Suppressor macrophage (primary cell): ENCODE measurements at regions not wholly inside any gene's neighbourhood (a gene's known extent, or its start where the extent isn't known, plus 50 kb on each side); places are given as distances from the start of the nearest gene placed in this dataset.
"Not testable (repeated sequence)": the region's sequence is repeated elsewhere in the genome, so short reads cannot be mapped to it uniquely, and the experiment has no call there.

ENCODE experiments used
- DNase-seq, 4 experiments: peaks; one replicate each; pipeline ENCODE4 v3.0.0-alpha.2; 2020 to 2022

DNA sequence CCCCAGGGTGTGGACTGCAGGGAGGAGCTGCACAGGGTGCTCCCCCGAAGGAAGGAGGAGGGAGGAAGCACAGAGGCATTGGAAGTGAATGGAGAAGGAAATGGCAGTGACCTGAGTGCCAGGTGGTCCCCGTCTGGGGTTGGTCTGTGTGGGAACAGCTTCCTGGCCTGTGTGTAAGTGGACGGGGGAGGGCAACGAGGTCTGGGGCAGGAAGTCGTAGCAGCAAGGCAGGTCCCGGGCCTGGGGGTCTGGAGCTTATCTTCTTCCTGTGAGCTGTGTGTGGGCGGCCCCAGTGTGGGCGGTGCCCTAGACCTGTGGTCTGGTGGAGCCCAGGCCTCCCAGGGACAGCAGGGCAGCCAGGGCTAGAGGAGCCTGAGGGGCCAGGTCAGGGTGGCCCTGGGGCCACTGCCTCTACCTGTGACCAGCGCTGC, 382.1 kb downstream of the TMEM121 start:
- DNase-seq, result peak in 2 of 4 experiments; percentile 6 to 10

DNA sequence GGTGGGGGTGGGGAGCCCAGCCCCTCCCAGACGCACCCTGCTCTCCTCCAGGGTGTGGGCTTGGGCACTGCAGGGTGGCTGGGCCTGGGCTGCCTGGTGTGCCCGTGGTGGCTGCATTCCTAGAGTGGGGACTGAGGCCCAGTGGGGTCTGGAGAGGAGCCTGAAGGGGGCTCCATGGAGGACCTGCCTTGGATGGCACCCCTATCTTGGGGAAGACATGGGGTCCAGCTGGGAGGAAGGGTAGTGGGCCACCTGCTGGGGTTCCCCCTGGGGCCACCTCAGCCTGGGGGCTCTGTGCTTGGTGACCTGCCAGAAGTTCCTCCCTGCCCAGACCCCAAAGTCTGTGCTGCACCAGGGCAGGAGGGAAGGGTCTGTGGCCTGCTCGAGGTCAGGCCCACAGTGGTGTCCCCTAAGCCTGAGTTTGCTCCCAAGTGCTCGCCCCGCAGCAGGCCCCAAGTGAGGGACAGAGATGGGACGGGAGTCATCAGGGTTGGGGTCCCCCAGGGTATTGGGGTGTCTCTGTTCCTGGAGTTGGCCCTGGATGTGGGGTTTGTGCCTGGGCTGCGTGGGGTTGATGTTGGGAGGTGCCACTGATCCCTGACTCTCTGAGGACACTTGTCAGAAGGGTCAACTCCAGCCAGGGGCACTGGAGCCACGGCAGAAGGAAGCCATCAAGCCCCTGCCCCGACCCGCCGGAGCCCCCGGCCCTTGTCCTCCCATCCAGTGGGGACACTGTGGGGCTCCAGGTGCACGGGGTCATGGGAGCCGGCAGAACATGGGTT, 382.9 kb downstream of the TMEM121 start:
- no peak for DNase-seq

DNA sequence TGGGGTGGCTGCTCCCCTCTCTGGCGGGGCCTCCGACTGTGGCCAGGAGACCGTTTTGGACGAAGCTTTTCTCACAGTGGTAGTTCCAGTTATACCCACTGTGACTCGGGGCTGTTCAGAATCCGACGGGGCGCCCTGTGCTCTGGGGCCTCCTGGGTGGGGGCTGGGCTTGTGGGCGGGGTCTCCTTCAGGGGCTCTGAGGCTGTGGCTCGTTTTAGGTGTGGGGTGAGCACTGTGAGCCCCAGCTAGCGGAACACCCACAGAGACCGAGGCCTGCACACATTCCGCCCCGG, 383.4 kb downstream of the TMEM121 start:
- not testable (repeated sequence) for DNase-seq

DNA sequence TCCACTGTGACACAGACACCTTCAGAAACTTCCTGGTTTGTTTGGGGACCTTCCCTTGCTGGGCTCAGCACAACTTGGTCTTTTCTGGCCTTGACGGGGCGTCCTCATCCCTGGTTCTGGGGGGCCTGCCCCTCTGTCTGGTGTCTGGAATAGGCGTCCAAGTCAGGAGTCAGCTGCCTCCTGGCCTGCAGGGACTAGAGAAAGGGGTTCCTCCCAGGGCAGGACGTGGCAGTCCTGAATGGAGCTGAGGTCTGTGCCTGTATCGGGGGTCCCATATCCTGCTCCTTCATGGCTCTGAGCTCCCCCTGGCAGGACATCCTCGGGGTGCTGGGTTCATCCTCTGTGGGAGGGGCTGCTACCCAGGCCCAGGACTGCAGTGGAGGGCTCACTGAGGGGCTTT, 384.0 kb downstream of the TMEM121 start:
- no peak for DNase-seq

DNA sequence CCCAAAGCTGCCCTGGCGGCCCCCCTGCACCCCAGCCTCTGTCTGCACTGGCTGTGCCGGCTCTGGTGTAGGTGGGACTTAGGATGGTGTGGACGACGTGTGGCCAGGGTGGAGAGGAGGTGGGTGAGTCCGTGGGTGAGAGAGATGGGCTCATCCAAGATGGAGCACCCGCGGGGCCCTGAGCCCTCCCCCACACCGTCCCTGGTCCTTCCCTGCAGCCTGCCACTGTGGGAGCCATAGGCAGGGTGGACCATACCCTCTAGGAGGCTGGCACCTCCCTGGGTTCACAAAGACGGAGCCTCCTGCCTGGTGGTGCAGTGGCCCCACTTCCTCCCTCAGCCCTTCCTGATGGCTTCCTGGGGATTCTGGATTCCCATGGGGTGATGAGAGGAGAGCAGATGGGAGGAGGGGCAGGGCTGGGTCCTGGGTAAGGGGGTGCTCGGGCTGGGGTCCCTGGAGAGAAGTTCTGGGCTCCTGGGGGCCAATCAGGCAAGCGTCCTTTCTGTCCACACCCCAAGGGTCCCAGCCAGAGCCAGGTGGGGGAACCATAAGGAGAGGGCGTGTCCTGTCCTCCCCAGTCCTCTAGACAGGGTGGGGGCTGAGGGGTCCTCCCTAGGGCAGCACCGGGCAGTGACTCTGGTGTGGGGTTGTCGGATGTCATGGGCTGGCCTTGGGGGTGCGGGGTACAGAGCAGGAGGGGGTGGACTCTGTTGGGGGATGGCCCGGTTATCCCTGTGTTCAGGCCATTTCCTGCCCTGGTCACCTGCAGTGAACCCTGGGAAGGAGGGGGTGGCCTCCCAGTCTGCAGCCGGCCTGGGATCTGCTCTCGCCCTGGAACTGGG, 384.8 kb downstream of the TMEM121 start:
- DNase-seq, result no peak

DNA sequence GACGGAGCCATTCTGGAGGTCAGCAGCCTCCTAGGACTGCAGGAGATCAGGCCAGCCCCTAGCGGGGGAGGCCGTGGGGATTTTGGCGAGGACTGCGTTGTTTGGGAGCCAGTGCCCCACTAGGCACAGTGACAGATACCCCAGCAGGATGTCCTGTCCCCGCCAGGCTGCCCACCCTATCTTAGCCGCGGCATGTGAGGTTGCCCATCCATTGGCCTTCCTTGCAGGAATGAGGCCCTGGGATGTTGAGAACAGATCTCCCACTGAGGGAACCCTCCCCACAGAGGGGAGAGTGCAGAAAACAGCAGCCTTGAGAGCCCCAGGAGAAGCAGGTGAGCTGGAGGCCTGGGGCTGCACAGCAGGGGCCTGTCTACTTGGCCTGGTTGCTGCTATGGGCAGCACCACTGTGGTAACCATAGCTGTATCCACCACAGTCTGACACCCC, 385.5 kb downstream of the TMEM121 start:
- DNase-seq, result not testable (repeated sequence)

DNA sequence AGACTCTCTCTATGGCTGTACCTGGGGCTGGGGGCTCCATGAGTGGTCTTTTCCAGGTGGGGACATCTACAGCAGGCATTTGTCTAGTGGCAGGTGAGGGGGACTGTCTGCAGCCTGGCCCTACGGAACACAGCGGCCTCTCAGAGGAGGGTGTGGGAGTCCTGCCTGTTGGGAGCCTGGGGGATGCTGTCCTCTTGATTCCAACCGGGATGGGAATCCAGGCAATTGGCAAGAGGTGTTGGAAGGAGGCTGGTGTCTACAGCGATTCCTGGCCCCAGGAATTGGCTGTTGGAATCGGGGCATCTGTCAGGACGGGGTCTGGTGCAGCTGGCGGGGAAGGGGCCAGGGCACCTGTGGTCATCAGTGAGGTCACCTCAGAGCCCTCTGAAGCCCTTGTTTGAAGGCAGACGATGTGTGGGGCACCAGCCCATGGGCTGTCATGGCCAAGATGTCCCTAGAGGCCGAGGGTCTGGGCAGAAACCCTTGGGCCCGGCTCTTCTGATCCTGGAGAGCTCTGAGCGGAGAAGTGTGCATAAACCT, 386.3 kb downstream of the TMEM121 start:
- DNase-seq, result no peak

DNA sequence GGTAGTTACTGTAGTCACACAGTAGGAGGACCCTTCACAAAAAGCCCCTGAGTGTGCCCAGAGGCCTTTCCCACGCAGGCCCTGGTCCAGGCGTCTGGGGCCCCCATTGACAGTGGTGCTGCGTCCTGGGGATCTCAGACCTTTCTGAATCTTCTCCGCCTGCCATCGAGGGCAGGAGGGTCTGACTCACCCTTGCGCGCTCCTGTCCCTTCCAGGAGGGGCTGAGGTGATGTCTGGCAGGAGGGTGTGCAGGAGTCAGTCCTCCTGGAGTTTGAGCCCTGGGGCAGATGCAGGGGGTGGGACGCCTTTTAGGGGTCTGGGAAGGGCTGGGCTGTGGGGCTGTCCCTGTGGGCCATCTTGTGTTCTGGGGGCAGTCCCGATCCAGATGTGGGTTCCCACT, 386.8 kb downstream of the TMEM121 start:
- DNase-seq, result no peak

DNA sequence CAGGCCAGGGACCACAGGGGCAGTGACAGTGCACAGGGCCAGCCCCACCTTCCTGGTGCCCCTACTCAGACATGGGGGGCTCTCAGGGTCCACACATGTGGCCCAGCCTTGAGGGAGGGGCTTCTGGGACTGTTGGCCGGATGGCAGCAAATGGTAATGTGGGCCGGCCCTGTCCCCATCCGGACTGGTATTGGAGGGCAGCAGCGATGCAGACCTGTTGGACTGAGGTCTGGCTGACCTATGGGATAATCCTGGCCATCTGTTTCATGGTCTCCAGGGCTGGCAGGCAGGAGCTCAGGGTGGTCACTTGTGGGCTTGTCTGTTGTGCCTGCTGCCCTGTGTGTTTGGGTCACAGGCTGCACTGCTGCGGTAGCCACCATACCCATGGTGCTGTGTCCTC, 387.5 kb downstream of the TMEM121 start:
- DNase-seq, result no peak

DNA sequence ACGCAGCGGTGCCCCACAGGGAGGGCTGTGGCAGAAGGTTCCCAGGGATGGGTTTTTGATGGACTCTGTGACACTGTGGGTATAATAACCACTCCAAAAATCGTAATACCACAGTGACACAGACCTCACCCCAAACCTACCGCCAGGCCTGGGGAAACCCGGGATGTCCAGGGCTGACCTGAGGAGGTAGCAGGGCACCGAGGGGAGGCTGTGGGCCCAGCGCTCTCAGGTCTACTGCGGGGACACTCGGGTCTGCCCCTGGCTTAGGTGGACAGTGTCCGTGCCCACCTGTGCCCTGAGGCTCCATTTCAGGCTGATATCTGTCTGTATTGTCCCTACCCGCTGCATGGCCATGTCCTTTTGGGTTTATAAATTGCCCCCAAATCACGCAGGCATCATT, 387.9 kb downstream of the TMEM121 start:
- not testable (repeated sequence) for DNase-seq

DNA sequence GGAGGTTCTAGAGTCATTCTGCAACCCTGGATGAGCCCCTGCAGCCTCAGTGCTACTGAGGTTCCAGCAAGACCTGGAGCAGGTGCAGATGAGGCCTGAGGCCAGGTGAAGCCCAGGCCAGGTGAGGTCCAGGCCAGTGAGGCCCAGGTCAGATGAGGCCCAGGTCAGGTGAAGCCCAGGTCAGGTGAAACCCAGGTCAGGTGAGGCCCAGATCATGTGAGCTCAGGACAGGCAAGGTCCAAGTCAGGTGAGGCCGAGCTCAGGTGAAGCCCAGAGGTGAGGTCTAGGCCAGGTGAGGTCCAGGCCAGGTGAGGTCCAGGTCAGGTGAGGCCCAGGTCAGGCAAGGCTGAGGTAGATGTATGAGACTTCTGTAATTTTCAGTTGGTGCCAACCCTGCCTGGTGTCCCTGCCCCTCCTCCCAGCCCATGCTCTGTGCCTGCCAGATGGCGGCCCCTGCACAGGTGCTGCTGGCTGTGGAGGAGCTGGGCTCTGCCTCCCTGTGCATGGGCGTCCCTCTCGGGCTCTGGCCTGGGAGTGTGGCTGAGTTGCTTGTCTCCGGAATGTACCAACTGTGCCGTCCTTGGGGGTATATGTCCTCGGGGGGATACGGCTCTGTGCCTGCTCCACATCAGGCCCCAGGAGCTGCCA, 388.5 kb downstream of the TMEM121 start:
- DNase-seq, result no peak

DNA sequence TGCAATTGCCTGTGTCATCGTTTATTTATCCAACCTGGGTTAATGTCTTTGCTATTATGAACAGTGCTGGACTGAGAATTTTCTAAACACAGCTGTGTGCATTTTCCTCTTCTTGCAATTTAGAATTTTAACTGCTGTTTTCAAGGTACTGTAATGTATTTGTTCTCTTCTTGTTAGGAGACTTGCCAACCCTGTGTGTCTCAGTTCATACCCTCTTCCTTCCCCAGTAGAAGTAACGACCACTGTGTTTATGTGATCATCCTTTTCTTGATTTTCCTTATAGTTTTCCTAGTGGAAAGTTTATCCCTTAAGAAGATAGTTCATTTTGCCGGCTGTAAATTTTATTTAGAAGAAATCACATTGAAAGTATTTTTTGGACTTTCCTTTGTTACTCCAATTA, 389.2 kb downstream of the TMEM121 start:
- DNase-seq, result not testable (repeated sequence)

DNA sequence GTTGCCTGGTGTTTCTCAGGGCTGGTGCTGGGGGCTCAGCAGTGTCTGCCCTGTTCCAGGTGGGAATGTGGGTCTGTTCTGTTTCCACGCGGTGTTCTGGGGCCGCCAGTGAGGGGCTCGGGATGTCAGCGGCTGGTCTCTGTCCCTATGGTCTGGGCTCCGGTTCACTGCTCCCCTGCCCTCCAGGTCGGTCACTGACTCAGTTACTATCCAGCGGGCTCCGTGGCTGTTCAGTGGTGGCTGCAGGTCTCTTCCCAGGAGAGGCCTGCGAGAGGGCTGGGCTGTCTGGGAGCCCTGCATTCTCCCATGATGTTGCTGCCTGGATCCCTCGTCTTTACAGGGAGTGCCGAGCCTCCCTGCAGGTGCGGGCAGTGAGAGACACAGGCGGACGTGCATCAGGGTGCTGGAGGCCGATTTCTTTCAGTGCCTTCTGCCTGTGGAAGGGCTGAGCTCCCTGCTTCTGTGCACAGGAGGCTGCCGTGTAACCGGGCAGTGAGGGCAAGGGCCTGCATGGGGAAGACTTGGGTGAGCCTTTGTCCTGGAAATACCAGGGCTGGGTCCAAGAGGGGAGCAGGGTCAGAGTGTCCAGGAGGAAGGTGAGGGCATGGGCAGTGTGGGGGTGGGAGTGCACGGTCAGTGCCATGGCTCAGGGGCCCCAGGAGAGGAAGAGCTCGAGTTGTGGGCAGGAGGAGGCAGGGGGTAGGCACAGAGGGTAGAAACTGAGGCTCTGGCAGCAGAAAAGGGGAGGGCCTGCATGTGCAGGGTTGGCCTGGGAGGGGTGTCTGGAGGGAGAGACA, 391.0 kb downstream of the TMEM121 start:
- not testable (repeated sequence) for DNase-seq

DNA sequence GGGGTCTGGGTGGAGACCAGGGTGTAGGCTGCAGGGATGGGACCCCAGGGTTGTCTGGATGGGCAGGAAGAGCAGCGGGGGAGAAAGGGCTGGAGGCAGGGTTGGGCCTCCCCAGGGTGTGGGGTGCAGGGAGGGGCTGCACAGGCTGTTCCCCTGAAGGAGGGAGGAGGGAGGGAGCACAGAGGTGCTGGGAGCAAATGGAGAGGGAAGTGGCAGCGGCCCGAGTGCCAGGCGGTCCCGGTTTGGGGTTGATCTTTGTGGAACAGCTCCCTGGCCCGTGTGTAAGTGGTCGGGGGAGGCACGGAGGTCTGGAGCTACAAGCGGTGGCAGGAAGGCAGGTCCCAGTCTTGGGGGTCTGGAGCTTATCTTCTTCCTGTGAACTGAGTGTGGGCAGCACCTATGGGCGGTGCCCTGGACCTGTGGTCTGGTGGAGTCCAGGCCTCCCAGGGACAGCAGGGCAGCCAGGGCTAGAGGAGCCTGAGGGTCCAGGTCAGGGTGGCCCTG, 391.6 kb downstream of the TMEM121 start:
- DNase-seq, result no peak

DNA sequence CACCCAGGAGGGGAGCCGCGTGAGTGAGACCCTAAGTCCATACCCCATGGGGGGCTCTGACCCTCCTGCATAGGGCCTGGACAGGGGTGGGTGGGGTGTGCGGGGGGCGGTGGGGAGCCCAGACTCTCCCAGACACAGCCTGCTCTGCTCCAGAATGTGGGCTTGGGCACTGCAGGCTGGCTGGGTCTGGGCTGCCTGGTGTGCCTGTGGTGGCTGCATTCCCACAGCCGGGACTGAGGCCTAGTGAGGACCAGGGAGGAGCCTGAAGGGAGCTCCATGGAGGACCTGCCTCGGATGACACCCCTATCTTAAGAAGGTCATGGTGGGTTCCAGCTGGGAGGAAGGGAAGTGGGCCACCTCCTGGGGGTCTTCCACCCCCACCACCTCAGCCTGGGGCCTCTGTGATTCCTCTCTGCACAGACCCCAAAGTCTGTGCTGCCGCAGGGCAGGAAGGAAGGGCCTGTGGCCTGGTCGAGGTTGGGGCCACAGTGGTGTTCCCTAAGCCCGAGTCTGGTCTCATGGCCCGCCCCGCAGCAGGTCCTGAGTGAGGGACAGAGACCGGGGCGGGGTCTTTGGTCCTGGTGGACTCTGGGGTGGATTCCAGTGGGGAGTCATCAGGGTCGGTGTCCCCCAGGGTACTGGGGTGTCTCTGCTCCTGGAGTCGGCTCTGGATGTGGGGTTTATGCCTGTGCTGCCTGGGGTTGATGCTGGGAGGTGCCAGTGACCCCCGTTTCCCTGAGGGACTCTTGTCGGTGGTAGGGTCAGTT, 392.3 kb downstream of the TMEM121 start:
- no peak for DNase-seq

DNA sequence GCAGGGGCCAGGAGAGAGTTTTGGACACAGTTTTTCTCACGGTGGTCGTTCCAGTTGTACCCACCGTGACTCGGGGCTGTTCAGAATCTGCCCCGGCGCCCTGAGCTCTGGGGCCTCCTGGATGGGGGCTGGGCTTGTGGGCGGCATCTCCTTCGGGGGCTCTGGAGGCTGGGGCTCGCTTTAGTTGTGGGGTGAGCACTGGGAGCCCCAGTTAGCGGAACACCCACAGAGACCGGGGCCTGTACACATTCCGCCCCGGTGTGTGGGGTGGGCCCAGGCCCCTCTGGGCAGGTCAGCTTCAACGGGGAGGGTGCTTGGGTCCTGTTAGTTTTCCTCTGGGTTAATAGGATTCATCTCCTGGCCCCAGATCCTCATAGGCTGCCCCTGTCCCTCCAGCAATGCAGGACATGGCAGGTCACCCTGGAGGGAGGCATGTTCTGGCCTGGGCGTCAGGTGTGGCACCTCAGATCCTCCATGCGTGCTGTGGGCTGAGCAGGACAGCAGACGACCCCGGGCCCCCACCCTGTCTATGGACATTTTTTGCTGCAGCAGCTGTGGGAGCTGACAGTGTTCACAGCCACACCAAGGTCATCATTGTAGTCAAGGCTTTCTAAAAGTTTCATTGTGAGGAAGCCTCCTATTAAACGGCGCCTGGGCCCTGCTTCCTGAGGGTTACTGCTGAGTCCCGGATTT, 393.2 kb downstream of the TMEM121 start:
- no peak for DNase-seq

DNA sequence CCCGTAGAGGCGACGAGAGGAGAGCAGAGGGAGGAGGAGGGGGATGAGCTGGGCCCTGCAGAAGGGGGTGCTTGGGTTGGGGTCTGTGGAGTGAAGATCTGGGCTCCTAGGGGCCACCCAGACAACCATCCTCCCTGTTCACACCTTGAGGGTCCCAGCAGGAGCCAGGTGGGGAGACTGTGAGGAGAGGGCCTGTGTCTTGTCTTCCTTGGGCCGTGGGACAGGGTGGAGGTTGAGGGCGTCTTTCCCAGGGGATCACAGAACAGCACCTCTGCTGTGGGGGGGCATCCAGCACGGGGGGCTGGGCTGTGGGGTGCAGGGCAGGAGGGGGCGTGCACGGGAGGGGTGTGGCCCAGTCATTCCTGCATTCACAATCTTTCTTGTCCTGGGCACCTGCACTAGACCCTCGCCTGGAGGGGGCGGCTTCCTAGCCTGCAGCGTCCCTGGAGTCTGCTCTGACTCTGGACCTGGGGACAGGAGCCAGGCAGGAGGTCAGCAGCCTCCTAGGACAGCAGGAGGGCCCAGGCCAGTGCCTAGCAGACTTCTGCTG, 393.8 kb downstream of the TMEM121 start:
- not testable (repeated sequence) for DNase-seq

DNA sequence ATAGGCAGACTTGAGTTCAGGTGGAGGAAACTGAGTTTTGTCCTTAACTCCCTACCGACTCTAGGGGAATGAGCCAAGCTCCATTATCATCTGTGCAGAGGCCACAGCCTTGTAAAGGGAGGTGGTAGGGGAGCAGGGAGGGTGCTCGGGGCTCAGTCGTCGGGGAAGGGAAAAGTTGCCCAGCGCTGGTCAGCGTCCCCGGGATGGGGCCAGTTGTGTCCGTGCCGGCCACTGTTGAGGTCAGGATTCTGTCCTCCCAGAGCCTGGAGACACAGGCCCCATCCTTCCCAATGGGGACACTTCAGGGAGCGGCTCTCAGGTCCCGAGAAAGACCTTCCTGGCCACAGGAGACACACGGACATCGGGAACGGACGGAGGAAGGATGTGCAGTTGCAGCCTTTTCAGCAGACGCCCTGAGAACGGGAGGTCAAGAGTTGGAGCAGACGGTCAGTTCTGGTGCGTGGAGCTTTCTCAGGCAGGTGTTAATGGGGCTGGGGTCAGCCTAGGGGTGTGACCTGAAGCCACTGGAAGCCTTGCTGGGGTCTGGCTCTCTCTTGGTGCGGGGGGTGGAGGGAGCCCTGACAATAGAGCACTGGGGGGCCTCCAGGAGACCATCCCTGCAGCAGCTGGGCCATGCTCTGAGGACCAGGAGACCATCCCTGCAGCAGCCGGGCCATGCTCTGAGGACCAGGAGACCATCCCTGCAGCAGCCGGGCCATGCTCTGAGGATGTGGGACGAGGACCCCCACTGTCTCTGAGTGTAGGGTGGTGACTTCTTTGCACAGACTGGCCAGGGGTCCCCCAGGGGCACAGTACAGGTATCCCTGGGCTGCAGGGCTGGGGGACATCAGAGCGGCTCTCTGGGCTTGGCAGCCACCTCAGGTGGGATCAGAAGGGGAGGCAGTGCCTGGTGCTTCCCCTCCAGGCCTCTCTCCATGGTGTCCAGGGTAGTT, 394.7 kb downstream of the TMEM121 start:
- not testable (repeated sequence) for DNase-seq

DNA sequence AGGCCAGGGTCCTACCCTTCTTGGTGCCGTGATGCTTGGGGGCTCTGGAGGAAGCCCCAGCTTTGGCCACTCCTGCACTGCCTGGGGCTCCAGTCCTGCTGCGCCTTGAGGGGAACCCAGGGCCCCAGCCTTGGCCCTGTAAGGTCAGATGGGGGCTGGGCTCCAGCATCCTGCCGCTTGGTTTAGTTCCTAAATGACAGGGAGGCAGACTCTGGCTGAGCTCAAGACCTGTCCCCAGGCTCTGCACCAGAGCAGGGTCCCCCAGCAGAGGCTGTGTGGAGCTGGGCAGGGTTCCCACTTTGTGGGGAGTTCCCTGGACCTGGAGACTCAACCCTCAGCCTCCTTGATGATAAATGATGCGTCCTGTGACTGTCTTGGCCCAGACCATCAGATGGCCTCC, 395.4 kb downstream of the TMEM121 start:
- not testable (repeated sequence) for DNase-seq
